HCT116 (cell line): ENCODE measurements at regions not wholly inside any gene's neighbourhood (a gene's known extent, or its start where the extent isn't known, plus 50 kb on each side); places are given as distances from the start of the nearest gene placed in this dataset.

Source experiments
- CTCF ChIP-seq, 3 experiments: fragments of 200-600 bp in 1 of 3; sonication (generic) in 1 of 3; IDR thresholded peaks in 2 of 3; conservative IDR thresholded peaks in 1 of 3; 2 replicates each; pipeline ENCODE4 v1.5.1; 2012 to 2017; ENCODE audit warnings: low read depth in 2 of 3, low read length in 2 of 3, antibody characterized with exemption in 1 of 3, borderline replicate concordance in 1 of 3, control low read depth in 1 of 3, mild to moderate bottlenecking in 1 of 3, mixed read lengths in 1 of 3, mixed run types in 1 of 3, moderate library complexity in 1 of 3; ENCODE audit not compliant: insufficient read depth in 1 of 3
- POLR2A ChIP-seq: IDR thresholded peaks from 2 replicates; pipeline ENCODE4 v1.7.0; 2011; ENCODE audit warnings: borderline replicate concordance; ENCODE audit not compliant: insufficient read depth, insufficient read length; ENCODE audit errors: extremely low read depth
- RAD21 ChIP-seq: IDR thresholded peaks from 2 replicates; pipeline ENCODE4 v1.6.1; 2012; ENCODE audit warnings: low read depth, mild to moderate bottlenecking
- YY1 ChIP-seq: IDR thresholded peaks from 2 replicates; pipeline ENCODE4 v1.6.1; 2011; ENCODE audit warnings: low read length, low read depth, moderate library complexity, mild to moderate bottlenecking; ENCODE audit not compliant: insufficient replicate concordance; ENCODE audit errors: extremely low read depth

DNA sequence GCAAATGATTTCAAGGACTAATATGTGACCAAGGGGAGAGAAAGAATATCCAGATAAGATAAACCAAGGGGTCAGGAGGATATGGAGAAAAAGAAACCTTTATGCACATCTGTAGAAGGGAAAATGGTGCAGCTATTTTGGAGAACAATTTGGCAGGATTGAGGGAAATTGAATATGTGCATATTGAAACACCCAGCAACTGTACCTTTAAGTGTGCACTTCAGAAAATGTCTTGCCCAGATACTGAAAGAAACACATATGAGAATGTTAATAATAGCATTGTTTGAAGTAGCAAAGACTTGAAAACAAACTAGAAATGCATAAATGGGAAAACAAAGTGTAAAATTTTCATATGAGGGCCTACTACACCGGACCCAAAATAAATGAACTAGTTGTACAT is 599.6 kb downstream of the PSAT1 start:
- no peak for TF ChIP-seq CTCF (IDR thresholded peaks at IDR 0.05 in 2 of 3, conservative IDR thresholded peaks at IDR 0.05 in 1 of 3; ENCODE audit: borderline replicate concordance in 1 of 3, insufficient read depth in 1 of 3, low read depth in 2 of 3, low read length in 2 of 3)
- no peak for TF ChIP-seq POLR2A
- no peak for TF ChIP-seq YY1
- TF ChIP-seq RAD21 = no peak
